ENCODE measurements at regions not wholly inside any gene's neighbourhood (a gene's known extent, or its start where the extent isn't known, plus 50 kb on each side); places are given as distances from the start of the nearest gene placed in this dataset.
A peak's percentile ranks its signal among the peaks of the same experiment; 100 is the strongest.

GRCh38 chr21:41653954-41654491 is 112.8 kb downstream of the RIPK4 start:
- TF ChIP-seq MYC (IDR thresholded peaks at IDR 0.05; ENCODE audit: low read depth, low read length): no peak
- no peak for TF ChIP-seq POLR2A (IDR thresholded peaks at IDR 0.05; ENCODE audit: extremely low read depth, insufficient read length)
- DNase-seq (ENCODE audit: low read depth): no peak

DNA sequence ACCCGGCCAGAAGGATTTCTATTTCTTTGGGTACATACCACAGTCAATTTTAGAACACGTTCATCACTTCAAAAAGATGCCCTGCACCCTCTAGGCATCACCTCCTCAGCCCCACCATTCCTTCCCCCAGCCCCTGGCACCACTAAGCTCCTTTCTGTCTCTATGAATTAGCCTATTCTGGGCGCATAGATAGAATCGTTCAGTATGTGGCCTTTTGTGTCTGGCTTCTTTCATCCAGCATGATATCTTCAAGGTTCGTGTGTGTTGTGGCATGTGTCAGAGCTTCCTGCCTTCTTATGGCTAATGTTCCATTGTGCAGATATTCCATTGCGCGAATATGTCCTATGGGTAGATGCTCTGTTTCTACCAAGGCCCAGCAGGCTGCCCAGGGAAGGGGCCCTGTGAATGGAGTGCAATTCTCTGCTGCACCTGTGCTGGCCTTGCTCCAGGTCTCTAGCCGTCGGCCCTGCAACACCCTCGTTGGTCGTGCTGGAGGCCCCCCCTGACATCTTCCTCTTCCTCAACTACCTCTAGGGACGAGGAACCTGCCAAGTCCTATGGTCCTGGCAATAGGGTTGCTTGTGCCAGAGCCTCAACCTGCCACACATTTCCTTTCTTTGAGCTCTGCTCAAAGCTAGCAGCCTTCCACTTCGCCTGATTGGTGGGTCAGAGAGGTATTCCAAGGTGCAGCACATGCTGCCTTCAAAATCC is 113.5 kb downstream of the RIPK4 start:
- TF ChIP-seq POLR2A (IDR thresholded peaks at IDR 0.05; ENCODE audit: extremely low read depth, insufficient read length): no peak
- no peak for TF ChIP-seq MYC (IDR thresholded peaks at IDR 0.05; ENCODE audit: low read depth, low read length)
- TF ChIP-seq, protein P1, sequence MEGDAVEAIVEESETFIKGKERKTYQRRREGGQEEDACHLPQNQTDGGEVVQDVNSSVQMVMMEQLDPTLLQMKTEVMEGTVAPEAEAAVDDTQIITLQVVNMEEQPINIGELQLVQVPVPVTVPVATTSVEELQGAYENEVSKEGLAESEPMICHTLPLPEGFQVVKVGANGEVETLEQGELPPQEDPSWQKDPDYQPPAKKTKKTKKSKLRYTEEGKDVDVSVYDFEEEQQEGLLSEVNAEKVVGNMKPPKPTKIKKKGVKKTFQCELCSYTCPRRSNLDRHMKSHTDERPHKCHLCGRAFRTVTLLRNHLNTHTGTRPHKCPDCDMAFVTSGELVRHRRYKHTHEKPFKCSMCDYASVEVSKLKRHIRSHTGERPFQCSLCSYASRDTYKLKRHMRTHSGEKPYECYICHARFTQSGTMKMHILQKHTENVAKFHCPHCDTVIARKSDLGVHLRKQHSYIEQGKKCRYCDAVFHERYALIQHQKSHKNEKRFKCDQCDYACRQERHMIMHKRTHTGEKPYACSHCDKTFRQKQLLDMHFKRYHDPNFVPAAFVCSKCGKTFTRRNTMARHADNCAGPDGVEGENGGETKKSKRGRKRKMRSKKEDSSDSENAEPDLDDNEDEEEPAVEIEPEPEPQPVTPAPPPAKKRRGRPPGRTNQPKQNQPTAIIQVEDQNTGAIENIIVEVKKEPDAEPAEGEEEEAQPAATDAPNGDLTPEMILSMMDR (IDR thresholded peaks at IDR 0.05; ENCODE audit: low read depth, low read length): no peak
- no peak for TF ChIP-seq MAX (IDR thresholded peaks at IDR 0.05; ENCODE audit: low read depth, low read length)
- no peak overlapping the region for H3K4me3 ChIP-seq (ENCODE audit: low read depth, low read length)

More at GRCh38 chr21:41653954-41654491, 112.8 kb downstream of the RIPK4 start:
- no peak overlapping the region for H3K4me3 ChIP-seq (ENCODE audit: low read depth, low read length)

DNA sequence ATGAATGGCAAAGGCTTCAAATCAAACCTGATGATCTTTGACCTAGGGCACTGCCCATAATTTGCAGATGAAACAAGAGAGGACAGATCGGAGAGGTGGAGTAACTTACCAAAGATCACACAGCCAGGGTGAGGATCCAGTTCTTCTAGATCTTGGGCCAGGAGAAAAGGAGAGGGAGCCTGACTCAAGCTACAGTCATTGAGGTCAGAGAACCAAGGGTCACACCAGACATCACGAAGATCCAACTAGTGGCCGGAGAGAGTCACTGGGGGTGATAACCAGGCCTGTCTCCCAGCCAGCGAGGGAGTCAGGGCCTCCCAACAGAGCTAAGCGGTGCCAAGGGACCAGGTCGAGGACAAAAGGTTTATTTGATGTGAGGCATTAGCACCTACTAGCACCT is 115.0 kb downstream of the RIPK4 start:
- no peak overlapping the region for H3K4me3 ChIP-seq (ENCODE audit: low read depth, low read length)
- TF ChIP-seq MYC (IDR thresholded peaks at IDR 0.05; ENCODE audit: low read depth, low read length): no peak
- no peak for TF ChIP-seq POLR2A (IDR thresholded peaks at IDR 0.05; ENCODE audit: extremely low read depth, insufficient read length)
- TF ChIP-seq, protein P1 (IDR thresholded peaks at IDR 0.05; ENCODE audit: low read depth, low read length): no peak
- TF ChIP-seq MAX (IDR thresholded peaks at IDR 0.05; ENCODE audit: low read depth, low read length): no peak
- DNase-seq (ENCODE audit: low read depth): no peak

More for the DNA sequence above, 113.5 kb downstream of the RIPK4 start:
- DNase-seq (ENCODE audit: low read depth): no peak

- no peak for TF ChIP-seq MAX (IDR thresholded peaks at IDR 0.05; ENCODE audit: low read depth, low read length)
- TF ChIP-seq MYC (IDR thresholded peaks at IDR 0.05; ENCODE audit: low read depth, low read length): no peak
- TF ChIP-seq, protein P1 (IDR thresholded peaks at IDR 0.05; ENCODE audit: low read depth, low read length): no peak
- no peak for TF ChIP-seq POLR2A (IDR thresholded peaks at IDR 0.05; ENCODE audit: extremely low read depth, insufficient read length)
- no peak for DNase-seq (ENCODE audit: low read depth)
- no peak overlapping the region for H3K4me3 ChIP-seq (ENCODE audit: low read depth, low read length)
Observed at GRCh38 chr21:41651406-41651805, 115.4 kb downstream of the RIPK4 start.

DNA sequence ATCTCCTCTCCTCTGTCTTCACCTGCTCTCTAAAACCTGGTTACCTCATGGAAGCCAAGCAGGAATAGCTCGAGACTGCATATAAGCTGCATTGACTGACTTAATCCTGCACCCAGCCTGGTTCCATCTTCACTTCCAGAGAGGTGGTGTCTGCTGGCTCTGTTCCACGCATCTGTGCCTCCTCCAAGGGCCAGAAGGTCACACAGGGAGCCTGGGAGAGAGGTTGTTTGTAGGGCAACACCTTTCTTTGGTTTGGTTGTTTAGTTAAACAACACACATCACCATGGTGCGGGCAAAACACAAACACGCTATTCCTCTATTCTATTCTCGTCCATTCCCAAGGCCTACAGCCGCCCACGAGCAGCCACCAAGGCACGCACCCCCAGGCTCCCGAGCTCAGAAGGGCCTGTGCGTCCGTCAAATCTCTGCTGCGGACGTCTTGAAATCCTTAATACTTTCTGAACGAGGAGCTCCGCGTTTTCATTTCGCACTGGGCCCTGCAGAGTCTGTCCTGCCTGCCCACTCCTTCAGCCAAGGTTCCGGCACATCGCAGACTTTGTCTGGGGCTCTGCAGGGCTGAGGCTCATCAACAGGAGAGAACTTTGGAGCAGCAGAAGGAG is 116.2 kb downstream of the RIPK4 start:
- no peak for DNase-seq (ENCODE audit: low read depth)
- no peak overlapping the region for H3K4me3 ChIP-seq (ENCODE audit: low read depth, low read length)
- TF ChIP-seq MYC (IDR thresholded peaks at IDR 0.05; ENCODE audit: low read depth, low read length): no peak
- TF ChIP-seq POLR2A (IDR thresholded peaks at IDR 0.05; ENCODE audit: extremely low read depth, insufficient read length): no peak
- TF ChIP-seq MAX (IDR thresholded peaks at IDR 0.05; ENCODE audit: low read depth, low read length): no peak
- TF ChIP-seq, protein P1 (IDR thresholded peaks at IDR 0.05; ENCODE audit: low read depth, low read length): no peak

GRCh38 chr21:41648591-41649031 is 118.2 kb downstream of the RIPK4 start:
- H3K4me3 ChIP-seq (ENCODE audit: low read depth, low read length): no peak overlapping the region
- TF ChIP-seq, protein P1 (IDR thresholded peaks at IDR 0.05; ENCODE audit: low read depth, low read length): no peak
- TF ChIP-seq POLR2A (IDR thresholded peaks at IDR 0.05; ENCODE audit: extremely low read depth, insufficient read length) (no peak), MAX (IDR thresholded peaks at IDR 0.05; ENCODE audit: low read depth, low read length) (no peak), MYC (IDR thresholded peaks at IDR 0.05; ENCODE audit: low read depth, low read length) (no peak)
- peak; percentile 62 for DNase-seq (ENCODE audit: low read depth)

Measured in NB4 (cell line).